GM12873 (cell line): ENCODE measurements at regions not wholly inside any gene's neighbourhood (a gene's known extent, or its start where the extent isn't known, plus 50 kb on each side); places are given as distances from the start of the nearest gene placed in this dataset.

Experiments
- TF ChIP-seq, protein P1 (sequence below): IDR thresholded peaks from 2 replicates; pipeline ENCODE4 v1.5.1; 2012; ENCODE audit warnings: low read depth, mild to moderate bottlenecking, moderate library complexity, low read length, control low read depth; ENCODE audit not compliant: insufficient read depth; ENCODE audit errors: missing control alignments

DNA sequence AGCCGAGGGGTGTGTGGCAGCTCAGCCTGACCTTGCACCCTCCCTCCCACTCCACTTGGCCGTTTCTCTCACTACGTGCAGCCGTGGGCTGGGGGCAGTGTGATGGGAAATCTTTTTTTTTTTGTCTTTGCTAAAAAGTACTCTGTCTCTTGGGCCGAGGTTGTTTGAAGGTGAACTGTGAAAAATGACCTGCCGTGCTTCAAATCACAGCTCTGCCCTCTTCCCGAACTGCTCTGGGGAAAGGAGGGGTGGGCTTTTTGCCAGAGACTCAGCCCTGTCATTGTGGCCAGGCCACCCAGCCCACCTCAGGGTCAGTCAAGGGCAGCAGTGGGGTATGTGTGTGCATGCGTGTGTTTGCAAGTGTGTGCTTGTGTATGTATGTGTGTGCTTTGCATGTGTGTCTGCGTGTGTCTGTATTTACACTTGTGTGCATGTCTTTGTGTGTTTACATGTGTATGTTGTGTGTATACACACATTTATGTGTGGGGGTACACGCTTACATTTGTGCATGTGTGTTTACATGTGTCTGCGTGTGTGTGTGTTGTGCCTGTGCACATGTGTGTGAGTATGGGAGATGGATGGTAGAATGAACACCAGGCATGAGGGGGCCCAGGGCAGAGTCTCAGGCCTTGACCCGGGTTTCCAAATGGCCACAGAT lies 61.3 kb upstream of the HAAO start:
- TF ChIP-seq, protein P1, sequence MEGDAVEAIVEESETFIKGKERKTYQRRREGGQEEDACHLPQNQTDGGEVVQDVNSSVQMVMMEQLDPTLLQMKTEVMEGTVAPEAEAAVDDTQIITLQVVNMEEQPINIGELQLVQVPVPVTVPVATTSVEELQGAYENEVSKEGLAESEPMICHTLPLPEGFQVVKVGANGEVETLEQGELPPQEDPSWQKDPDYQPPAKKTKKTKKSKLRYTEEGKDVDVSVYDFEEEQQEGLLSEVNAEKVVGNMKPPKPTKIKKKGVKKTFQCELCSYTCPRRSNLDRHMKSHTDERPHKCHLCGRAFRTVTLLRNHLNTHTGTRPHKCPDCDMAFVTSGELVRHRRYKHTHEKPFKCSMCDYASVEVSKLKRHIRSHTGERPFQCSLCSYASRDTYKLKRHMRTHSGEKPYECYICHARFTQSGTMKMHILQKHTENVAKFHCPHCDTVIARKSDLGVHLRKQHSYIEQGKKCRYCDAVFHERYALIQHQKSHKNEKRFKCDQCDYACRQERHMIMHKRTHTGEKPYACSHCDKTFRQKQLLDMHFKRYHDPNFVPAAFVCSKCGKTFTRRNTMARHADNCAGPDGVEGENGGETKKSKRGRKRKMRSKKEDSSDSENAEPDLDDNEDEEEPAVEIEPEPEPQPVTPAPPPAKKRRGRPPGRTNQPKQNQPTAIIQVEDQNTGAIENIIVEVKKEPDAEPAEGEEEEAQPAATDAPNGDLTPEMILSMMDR, result no peak

DNA sequence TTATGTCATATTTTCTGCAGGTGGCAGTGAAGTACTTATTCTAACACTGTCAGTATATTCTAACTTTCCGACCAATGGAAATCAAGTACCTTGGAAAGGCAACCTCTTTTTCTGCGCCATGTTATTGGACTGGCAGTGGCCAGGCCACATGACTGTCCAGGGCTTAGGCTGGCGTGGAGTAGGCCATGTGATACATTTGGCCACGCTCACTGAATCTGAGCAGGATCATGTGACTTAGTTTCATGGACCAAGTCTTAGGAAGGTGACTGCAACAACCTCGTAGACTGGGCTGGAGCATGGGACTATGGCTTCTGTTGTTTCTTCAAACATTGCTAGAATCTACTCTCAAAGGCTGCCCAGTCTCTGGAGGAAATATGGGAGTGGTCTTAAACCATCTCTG lies 60.4 kb upstream of the HAAO start:
- TF ChIP-seq, protein P1, result no peak

DNA sequence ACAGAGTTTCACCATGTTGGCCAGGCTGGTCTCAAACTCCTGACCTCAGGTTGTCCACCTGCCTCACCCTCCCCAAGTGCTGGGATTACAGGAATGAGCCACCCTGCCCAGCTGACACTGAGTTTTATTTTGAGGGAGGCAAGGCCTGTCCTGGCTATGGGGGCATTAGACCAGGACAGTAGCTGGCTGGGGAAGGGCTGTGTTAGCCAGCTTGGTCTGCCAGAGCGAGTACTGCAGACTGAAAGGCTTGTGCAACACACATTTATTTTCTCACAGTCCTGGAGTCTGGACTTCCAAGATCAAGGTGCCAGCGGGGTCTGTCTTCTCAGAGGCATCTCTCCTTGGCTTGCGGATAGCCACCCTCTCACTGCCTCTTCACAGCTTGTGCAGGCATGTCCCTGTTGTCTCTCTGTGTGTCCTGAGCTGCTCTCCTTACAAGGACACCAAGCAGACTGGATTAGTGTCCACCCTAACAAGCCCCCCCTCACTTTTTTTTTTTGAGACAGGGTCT lies 59.4 kb upstream of the HAAO start:
- TF ChIP-seq, protein P1, result no peak

DNA sequence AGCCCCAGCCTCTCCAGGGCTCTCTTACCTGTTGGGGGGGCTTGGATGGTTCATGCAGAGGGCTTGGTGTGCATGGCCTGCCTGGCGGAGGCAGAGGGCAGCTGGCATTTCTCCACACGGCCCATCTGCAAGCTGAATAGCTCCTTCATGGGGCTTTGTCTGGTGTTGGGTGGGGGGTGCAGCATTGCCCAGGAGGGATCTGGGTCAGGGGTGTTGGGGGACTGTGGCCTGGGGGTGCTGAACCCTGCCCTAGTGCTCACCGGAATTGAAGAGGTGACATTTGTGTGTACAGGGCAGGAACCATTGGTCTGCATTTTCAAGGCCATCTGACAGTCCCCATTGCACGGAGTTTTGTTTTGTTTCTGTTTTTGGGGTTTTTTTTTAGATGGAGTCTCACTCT lies 58.8 kb upstream of the HAAO start:
- TF ChIP-seq, protein P1, result no peak

DNA sequence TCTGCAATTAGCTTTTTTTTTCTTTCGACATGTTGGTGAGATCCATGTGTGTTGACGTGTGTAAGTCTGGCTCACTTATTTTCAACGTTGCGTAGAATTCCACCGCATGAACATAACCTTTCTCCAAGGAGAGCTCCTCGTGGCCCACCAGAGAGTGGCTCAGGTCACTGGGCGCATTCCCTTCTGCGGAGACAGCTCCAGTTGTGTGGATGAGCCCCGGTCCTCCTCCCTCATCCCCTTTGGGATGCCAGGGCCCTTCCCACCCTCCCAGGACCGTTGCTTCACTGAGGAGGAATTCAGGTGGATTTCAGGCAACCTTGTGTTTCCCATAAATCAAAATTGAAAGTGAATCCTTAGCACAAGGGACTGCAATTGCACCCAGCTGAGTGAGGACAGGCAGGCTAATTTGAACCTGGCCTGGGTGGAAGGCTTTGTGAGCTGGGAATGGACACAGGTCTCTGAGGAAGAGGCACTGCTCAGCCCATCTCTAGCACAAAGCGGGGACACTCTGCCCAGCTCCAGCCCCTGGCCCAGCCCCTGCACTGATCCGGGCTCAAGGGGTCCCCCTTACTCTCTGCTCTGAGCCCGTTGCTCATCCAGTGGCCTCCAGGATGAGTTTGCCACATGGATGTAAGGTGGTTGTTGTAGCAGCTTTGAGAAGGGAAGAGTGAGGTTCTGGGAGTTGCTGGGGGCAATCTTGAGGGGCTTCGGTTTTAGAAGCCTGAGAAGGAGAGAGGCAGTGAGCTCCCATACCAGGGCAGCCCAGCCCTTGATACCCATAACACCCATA lies 57.8 kb upstream of the HAAO start:
- TF ChIP-seq, protein P1, result no peak

DNA sequence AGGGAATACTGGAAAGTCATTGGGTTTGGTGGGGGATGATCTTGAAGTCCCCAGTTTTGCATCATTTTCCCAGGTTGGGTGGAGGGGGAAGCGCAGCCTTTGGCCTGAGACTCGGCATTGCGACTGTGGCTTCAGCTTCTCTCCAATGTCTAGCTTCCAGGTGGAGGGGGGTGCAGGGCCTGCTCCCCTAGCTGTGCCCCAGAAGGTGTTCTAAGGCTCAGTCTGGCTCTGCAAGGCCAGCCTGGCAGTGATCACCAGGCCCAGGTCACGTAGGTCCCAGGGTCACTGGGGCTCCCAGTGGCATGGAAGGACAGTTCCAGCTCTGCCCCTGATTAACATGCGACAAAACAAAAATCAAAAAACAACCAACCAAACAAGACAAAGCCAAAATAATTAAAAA lies 56.9 kb upstream of the HAAO start:
- TF ChIP-seq, protein P1, result no peak

DNA sequence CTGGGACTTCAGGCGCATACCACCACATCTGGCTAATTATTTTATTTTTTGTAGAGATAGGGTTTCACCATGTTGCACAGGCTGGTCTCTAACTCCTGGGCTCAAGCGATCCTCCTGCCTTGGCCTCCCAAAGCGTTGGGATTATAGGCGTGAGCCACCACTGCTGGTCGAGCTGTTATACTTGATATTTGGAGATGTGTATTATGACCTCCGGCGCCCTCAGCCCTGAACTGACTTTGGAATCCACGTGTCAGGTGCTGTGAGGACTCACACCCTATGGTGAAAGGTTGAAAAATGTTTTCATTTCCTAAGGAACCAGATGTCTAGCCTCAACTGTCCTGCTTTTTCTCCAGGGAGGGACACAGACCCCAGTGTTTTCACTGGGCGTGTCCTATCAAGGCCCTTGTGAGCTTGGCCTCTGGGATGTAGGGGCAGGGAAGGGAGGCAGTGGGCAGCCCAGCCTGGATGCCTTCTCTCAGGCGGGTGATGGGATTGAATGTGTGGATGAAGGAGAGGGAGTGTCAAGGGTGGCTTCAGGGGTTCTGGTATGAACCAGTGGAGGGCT lies 56.4 kb upstream of the HAAO start:
- TF ChIP-seq, protein P1, result no peak
